Gastroesophageal sphincter (tissue), 4 donors: ENCODE measurements at regions not wholly inside any gene's neighbourhood (a gene's known extent, or its start where the extent isn't known, plus 50 kb on each side); places are given as distances from the start of the nearest gene placed in this dataset.

Experiments used
- ATAC-seq: fragments of 150-250 bp; one replicate; pipeline ENCODE4 v1.9.1; 2016; ENCODE audit warnings: mild to moderate bottlenecking, moderate library complexity
- H3K27ac ChIP-seq, 4 donors: fragments of 200-600 bp; sonication (generic) in 3 of 4; 1 replicate in 3 of 4; 2 replicates in 1 of 4; pipeline ENCODE4 v1.5.1; 2016 to 2019
- H3K27me3 ChIP-seq: fragments of 200-600 bp; sonication (generic); one replicate; pipeline ENCODE4 v1.5.1; 2019
- H3K36me3 ChIP-seq, 2 donors: fragments of 200-600 bp; sonication (generic); one replicate each; pipeline ENCODE4 v1.5.1; 2019; ENCODE audit warnings: control low read depth in 1 of 2
- H3K4me1 ChIP-seq, 3 donors: fragments of 200-600 bp; sonication (generic); 1 replicate in 2 of 3; 2 replicates in 1 of 3; pipeline ENCODE4 v1.5.1; 2016 to 2019; ENCODE audit warnings: control low read depth in 2 of 3
- H3K4me3 ChIP-seq, 2 donors: fragments of 200-600 bp; sonication (generic); one replicate each; pipeline ENCODE4 v1.5.1; 2019; ENCODE audit warnings: mild to moderate bottlenecking in 1 of 2, moderate library complexity in 1 of 2
- H3K9me3 ChIP-seq, 3 donors: fragments of 200-600 bp; sonication (generic); one replicate each; pipeline ENCODE4 v1.5.1; 2017 to 2019; ENCODE audit warnings: control low read depth in 2 of 3
- EP300 ChIP-seq: sonication (generic); formaldehyde crosslinking; IDR thresholded peaks from one replicate; pipeline ENCODE4 v1.6.1; 2017; ENCODE audit warnings: antibody characterized with exemption, mild to moderate bottlenecking
- POLR2A ChIP-seq, 2 donors: fragments of 450-650 bp; IDR thresholded peaks; one replicate each; pipeline ENCODE4 v1.6.1; 2017; ENCODE audit warnings: antibody characterized with exemption in 2 of 2, mild to moderate bottlenecking in 2 of 2, moderate library complexity in 1 of 2
- POLR2AphosphoS5 ChIP-seq: sonication (generic); formaldehyde crosslinking; IDR thresholded peaks from one replicate; pipeline ENCODE4 v1.6.1; 2017; ENCODE audit warnings: antibody characterized with exemption
- WGBS, 2 donors: methylation state at CpG; one replicate each; pipeline ENCODE4 v1.1.5; 2018; ENCODE audit warnings: low coverage in 1 of 2; 5-methylcytosine and 5-hydroxymethylcytosine counted together
- TF ChIP-seq, protein P1 (sequence below), 4 experiments: fragments of 200-600 bp in 2 of 4; fragments of 450-650 bp in 2 of 4; sonication (generic) in 1 of 4; IDR thresholded peaks; one replicate each; pipeline ENCODE4 v1.5.1; 2017 to 2019; ENCODE audit warnings: antibody characterized with exemption in 4 of 4, mild to moderate bottlenecking in 2 of 4, moderate library complexity in 2 of 4

DNA sequence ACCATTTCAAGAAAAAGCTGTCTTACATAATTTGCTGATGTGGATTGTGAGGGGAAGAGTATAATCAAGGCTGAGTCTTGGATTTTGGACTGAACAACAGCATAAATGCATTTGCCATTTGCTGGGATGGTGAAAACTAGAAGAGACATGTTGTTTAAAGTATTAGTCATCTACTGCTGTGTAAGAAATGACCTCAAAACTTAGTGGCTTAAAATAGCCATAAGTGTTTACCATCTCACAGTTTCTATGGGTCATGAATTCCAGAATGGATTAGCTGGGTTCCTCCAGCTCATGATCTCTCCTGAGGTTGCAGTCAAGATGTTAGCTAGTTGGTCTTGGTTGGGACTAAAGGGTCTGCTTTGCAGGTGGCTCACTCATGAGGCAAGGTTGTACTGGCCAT, 66.2 kb downstream of the SCN11A start:
- H3K4me1 ChIP-seq: no peaks in the 10 kb centered on the region
- TF ChIP-seq POLR2AphosphoS5 (no peak), EP300 (no peak), POLR2A (IDR thresholded peaks at IDR 0.05) (no peak)
- TF ChIP-seq, protein P1, sequence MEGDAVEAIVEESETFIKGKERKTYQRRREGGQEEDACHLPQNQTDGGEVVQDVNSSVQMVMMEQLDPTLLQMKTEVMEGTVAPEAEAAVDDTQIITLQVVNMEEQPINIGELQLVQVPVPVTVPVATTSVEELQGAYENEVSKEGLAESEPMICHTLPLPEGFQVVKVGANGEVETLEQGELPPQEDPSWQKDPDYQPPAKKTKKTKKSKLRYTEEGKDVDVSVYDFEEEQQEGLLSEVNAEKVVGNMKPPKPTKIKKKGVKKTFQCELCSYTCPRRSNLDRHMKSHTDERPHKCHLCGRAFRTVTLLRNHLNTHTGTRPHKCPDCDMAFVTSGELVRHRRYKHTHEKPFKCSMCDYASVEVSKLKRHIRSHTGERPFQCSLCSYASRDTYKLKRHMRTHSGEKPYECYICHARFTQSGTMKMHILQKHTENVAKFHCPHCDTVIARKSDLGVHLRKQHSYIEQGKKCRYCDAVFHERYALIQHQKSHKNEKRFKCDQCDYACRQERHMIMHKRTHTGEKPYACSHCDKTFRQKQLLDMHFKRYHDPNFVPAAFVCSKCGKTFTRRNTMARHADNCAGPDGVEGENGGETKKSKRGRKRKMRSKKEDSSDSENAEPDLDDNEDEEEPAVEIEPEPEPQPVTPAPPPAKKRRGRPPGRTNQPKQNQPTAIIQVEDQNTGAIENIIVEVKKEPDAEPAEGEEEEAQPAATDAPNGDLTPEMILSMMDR (IDR thresholded peaks at IDR 0.05): no peak
- peaks cover 8% of the 10 kb centered on the region for H3K27me3 ChIP-seq
- no peaks in the 10 kb centered on the region for H3K36me3 ChIP-seq
- no peak overlapping the region for H3K27ac ChIP-seq
- H3K9me3 ChIP-seq: no peaks in the 10 kb centered on the region
- no peak overlapping the region for H3K4me3 ChIP-seq
- ATAC-seq: no peak

DNA sequence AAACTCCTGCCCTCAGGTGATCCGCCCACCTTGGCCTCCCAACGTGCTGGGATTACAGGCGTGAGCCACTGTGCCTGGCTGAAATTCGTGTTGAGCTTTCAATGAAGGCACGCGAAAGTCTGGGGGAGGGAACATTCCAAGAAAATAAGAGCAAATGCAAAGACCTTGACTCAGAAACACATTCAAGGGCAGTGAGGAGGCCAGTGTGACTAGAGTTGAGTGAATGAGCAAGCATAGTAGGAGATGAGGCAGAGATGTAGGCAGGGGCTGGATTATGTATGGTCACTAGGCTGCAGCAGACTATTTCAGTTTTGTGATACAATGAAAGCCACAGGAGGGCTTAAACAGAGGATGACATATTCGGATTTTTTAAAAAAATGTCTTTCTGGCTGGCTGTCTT, 67.0 kb downstream of the SCN11A start:
- no peaks in the 10 kb centered on the region for H3K4me1 ChIP-seq
- no peak overlapping the region for H3K27ac ChIP-seq
- H3K36me3 ChIP-seq: no peaks in the 10 kb centered on the region
- no peak for TF ChIP-seq POLR2AphosphoS5
- no peak overlapping the region for H3K4me3 ChIP-seq
- 33 to 67% methylated on average over 1 to 2 of the region's 7 CpGs for WGBS, 2 donors
- ATAC-seq: no peak
- H3K27me3 ChIP-seq: no peaks in the 10 kb centered on the region
- no peaks in the 10 kb centered on the region for H3K9me3 ChIP-seq

- H3K36me3 ChIP-seq: no peaks in the 10 kb centered on the region
- no peak overlapping the region for H3K27ac ChIP-seq
- ATAC-seq: no peak
- no peaks in the 10 kb centered on the region for H3K4me1 ChIP-seq
- H3K4me3 ChIP-seq: no peak overlapping the region
- no peaks in the 10 kb centered on the region for H3K27me3 ChIP-seq
- TF ChIP-seq, protein P1 (IDR thresholded peaks at IDR 0.05): no peak
- TF ChIP-seq EP300 (no peak), POLR2A (IDR thresholded peaks at IDR 0.05) (no peak), POLR2AphosphoS5 (no peak)
- H3K9me3 ChIP-seq: no peaks in the 10 kb centered on the region
Observed at GRCh38 chr3:38984110-38984509, 67.6 kb downstream of the SCN11A start.

DNA sequence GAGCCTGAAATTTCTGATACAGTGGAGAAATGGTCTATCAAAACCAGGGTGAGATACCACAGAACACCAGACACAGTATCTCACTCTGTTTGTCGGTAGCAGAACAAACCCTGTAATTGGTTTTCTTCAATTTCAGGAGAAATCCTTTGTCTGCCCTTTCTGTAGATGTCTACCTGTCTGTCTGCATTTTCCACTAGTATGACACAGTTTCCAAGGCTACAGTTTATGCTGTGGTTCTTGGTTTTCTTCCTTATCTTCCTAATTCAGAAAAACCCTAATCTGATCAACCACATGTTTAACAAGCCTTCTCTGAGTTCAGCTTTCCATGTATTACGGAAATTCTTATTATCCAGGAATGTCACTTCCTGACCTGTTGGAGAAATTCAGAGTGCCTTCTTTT, 70.8 kb downstream of the SCN11A start:
- Histone ChIP-seq H3K36me3 (no peaks in the 10 kb centered on the region), H3K4me1 (no peaks in the 10 kb centered on the region), H3K27me3 (no peaks in the 10 kb centered on the region), H3K4me3 (no peak overlapping the region), H3K9me3 (no peaks in the 10 kb centered on the region), H3K27ac (no peak overlapping the region)
- 55 to 82% methylated on average over 2 of the region's 2 CpGs for WGBS, 2 donors
- ATAC-seq: no peak
- no peak for TF ChIP-seq POLR2A (IDR thresholded peaks at IDR 0.05)
- no peak for TF ChIP-seq POLR2AphosphoS5
- TF ChIP-seq, protein P1 (IDR thresholded peaks at IDR 0.05): no peak
- no peak for TF ChIP-seq EP300

DNA sequence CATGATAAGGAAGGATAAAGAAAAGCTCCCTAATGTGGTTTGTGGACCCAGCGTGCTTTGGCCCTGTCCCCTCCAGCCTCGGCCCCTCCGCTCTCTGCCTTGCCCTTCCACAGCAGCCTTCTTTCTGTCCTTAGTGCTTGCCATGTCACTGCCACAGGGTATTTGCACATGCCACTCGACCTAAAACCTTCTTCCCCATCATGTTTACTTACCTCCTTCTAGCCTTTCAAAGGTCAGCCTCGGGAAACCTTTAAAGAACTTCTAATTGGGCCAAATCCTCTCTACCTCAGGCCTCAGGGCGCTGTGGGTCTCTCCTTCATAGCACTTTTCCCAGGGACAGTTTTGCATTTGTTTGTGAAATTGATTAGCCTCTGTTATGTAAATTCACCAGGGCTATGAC, 73.0 kb downstream of the SCN11A start:
- no peak overlapping the region for H3K27ac ChIP-seq
- H3K27me3 ChIP-seq: no peaks in the 10 kb centered on the region
- no peak for TF ChIP-seq POLR2A (IDR thresholded peaks at IDR 0.05)
- TF ChIP-seq POLR2AphosphoS5: no peak
- no peak for TF ChIP-seq EP300
- TF ChIP-seq, protein P1 (IDR thresholded peaks at IDR 0.05): no peak
- no peaks in the 10 kb centered on the region for H3K9me3 ChIP-seq
- H3K36me3 ChIP-seq: no peaks in the 10 kb centered on the region
- no peak overlapping the region for H3K4me3 ChIP-seq
- WGBS, 2 donors: 65 to 76% methylated on average over 4 to 6 of the region's 6 CpGs
- no peaks in the 10 kb centered on the region for H3K4me1 ChIP-seq
- ATAC-seq: no peak
